Effector CD8-positive, alpha-beta T cell (primary cell): ENCODE measurements at regions not wholly inside any gene's neighbourhood (a gene's known extent, or its start where the extent isn't known, plus 50 kb on each side); places are given as distances from the start of the nearest gene placed in this dataset.
"Not testable (repeated sequence)": the region's sequence is repeated elsewhere in the genome, so short reads cannot be mapped to it uniquely, and the experiment has no call there.

ENCODE experiments used
- DNase-seq: peaks from one replicate; lab custom pipeline; 2025; lab: John Stamatoyannopoulos, UW

DNA sequence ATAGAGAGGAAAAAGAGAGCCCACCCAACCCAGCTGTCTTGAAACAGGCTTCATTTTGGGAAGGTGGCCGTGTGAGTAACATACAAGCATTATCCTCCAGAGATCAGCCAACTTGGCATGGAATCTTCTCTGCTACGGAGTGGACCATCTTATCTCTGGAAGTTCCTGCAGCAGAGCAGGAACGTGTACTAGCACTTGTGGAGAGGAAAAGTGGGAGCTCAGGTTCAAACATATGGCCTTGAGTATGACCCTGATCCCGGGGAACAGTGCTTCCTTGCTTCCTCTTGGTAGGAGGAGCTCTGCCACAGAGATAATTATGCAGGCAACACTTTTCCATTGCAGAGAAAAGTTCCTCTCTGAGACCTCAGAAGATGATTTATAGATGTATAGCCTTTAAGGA lies 490.4 kb upstream of the ACO1 start:
- no peak for DNase-seq

DNA sequence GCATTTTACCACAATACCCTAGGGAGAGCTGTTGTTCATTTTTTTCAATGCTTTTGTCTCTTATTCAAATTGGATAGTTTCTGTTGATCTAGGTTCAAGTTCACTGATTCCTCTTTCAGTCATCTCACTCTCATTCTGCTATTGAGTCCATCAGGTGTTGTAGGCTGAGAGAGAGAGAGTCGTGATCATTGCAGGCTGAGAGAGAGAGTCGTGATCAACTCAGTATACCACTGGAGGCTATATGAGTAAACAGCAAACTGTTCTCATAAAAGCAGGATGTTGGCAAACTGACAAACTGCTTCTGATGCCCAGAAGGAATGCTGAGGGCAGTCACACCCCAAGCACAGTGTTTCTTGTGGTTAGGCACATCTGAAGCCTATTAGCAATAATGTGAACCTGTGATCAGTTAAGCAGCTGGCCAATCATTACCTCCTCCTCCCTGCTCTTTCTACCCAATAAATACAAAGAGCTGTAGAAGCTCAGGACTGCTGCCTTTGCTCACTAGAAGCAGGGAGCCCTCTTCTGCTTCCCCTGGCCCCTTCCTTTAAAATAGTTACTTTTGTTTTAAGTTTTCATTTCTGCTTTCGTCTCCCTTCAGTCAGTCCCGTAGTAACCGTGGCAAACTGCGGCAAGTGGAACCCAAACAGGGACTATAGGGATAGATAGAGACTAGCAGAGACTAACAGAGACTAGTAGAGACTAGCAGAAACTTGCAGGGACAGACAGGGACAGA lies 476.1 kb upstream of the ACO1 start:
- DNase-seq, result no peak

- no peak for DNase-seq
Measured at GRCh38 chr9:31908891-31909480, 475.5 kb upstream of the ACO1 start.

- no peak for DNase-seq
Measured at GRCh38 chr9:31912636-31913035, 471.8 kb upstream of the ACO1 start.

- no peak for DNase-seq
Measured at GRCh38 chr9:31916591-31917241, 467.7 kb upstream of the ACO1 start.

DNA sequence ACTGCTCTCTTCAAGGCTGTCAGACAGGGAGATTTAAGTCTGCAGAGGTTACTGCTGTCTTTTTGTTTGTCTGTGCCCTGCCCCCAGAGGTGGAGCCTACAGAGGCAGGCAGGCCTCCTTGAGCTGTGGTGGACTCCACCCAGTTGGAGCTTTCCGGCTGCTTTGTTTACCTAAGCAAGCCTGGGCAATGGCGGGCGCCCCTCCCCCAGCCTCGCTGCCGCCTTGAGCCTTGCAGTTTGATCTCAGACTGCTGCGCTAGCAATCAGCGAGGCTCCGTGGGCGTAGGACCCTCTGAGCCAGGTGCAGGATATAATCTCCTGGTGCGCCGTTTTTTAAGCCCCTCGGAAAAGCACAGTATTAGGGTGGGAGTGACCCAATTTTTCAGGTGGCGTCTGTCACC lies 446.7 kb upstream of the ACO1 start:
- not testable (repeated sequence) for DNase-seq

DNA sequence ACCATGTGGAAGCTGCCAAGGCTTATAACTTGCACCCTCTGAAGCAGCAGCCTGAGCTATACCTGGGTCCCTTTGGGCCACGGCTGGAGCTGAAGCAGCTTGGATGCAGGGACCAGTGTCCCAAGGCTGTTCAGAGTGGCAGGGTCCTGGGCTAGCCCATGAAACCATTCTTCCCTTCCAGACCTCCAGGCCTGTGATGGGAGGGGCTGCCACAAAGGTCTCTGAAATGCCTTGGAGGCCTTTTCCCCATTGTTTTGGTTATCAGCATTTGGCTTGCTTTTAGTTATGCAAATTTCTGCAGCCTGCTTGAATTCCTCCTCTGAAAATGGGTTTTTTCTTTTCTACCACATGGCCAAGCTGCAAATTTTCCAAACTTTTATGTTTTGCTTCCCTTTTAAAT lies 433.7 kb upstream of the ACO1 start:
- DNase-seq, result no peak

GRCh38 chr9:31958572-31958971 lies 425.9 kb upstream of the ACO1 start:
- DNase-seq, result no peak

DNA sequence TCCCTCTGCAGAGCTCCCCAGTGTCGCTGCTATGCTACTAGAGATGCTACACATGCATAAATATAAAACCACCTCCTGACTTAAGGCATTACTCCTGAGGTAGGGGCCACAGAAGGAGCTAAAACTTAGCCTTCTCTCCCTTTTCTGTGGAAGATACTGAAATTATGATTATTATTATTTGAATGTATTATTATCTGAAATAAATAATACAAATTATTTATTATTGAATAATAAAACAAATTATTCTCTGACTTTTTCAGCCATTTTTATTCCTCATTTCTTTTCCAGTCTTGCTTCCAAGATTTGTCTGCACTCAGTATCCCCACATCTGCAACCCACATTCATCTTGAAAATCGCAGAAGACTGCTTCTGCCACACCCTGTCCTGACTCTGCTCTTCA lies 414.9 kb upstream of the ACO1 start:
- no peak for DNase-seq

GRCh38 chr9:31983895-31984294 lies 400.5 kb upstream of the ACO1 start:
- DNase-seq, result no peak

DNA sequence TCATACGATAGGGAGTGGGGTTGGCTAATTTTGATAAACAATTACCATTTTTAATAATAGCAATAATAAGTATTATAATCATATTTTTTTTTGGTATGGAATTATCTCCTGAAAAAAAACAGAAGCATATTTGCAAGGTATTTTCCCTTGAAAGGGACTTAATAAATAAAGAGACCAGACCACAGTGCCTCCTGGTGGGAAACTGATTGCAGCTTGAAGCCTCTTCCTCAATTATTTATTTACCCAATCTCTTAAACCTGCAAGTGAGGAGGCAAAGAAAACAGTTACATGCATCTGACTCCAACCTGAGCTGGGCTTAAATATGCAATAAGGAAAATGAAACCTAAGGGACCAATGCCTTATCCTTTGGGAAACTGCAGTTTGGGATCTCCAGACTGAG lies 388.1 kb upstream of the ACO1 start:
- DNase-seq, result no peak

DNA sequence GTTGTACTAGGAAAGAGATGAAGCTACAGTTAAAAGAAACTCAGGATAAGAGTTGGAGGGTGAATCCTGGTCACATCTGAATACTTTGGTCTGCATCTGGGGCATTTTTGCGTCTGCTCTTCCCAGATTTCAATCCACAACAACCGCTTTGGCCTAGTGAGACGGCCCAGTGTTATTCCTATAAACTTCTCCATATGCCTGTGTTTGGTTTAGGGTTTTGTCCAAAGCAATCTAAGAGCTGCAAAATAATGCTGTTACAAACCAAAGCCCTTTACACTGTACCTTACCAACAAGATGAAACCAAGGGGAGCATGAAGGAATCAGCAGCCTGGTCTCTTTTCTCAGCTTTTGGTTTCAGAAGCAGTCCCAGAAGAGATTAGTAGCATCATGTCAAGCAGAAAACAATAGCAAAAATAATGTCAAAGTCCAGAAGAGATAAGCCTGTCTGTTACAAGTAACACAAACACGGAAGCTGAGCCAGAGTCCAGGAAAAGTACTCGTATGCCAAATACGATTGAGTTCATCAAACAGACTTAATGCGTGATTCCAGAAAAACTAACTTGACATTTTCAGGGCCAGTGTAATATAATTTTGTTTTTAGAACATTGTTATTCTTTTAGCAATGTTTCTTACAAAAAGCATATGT lies 379.9 kb upstream of the ACO1 start:
- DNase-seq, result no peak

- DNase-seq, result no peak
Measured at GRCh38 chr9:32010322-32010721, 374.1 kb upstream of the ACO1 start.

DNA sequence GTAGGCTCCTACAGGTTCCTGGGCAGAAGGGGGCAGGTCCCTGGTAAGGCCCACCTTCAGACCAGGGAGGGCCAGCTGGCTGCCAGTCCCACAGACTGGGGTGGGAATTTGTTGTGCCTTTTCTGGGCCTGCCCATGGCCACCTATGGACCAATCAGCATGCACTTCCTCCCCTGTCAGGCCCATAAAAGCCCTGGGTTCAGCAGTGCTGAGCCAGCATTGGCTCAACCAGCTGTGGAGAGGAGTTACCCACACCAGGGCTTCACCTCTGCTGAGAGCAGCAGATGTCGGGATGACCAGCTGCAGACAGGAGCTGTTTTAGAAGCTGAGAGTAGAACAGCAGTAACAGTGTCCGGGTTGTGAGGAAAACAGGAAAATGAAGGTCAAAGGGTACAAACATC lies 373.4 kb upstream of the ACO1 start:
- no peak for DNase-seq

- no peak for DNase-seq
Measured at GRCh38 chr9:32015795-32016194, 368.6 kb upstream of the ACO1 start.

DNA sequence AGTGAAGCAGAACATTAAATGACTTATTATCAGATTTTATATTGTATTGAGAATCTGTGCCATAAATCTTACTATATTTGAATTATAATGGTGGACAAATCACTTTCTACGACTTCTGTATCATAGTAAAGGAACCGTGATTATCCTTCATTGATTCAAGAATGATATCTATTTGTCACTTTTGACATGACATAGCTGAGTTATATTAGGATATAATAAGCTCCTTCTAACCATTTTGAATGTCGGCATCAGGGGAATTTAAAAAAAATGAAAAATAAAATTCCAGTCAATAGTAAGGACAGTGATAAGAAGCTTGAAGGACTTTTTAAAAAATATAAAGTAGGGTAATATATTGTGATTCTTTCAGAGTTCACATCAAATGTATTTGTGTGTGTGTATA lies 338.9 kb upstream of the ACO1 start:
- no peak for DNase-seq

DNA sequence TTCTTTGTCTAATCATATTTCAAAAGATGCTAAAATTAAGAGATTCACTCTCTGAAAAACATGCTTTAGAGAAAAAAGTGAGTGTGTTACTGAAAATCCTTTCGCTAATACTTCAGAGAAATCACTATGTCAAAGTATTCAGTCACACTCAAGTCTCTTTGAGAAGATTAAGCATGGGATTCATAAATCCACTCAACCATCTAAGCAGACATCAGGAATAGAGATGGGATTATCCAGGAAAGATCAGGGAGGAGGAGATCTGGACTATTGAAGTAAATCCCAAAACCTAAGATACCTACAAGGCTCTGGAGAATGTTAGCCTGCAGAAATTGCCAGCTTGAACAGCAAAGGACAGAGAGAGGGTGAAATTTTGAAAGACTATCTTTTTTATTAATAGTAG lies 317.2 kb upstream of the ACO1 start:
- no peak for DNase-seq

DNA sequence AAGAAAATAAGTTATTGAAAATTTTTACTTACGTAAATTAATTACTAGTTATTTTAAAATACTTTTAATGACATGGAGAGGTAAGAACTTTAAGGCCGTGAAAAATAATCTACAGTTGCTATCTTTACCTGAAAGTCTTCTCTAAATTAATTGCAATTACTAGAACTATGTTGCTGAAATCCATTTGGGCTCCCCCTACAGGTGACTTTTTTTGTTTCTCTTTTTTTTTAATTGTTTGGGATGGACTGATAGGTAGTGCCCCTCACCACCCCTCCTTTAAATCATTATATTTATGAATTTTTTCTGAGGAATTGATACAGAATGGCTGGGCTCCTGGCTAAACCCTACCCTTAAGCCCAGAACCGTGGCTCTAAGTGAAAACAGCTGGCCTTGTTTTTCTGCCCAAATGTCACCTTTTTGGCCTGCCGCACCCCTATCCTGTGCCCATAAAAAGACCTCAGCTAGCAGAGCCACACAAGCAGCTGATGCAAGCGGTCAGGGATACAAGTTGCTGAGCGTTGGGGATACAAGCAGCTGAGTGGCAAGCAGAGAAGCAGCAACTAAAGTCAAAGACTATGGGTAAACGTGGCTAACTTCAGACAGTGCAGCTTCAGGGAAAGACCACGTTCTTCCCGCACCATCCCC lies 315.2 kb upstream of the ACO1 start:
- no peak for DNase-seq

GRCh38 chr9:32069969-32070368 lies 314.5 kb upstream of the ACO1 start:
- DNase-seq, result no peak

DNA sequence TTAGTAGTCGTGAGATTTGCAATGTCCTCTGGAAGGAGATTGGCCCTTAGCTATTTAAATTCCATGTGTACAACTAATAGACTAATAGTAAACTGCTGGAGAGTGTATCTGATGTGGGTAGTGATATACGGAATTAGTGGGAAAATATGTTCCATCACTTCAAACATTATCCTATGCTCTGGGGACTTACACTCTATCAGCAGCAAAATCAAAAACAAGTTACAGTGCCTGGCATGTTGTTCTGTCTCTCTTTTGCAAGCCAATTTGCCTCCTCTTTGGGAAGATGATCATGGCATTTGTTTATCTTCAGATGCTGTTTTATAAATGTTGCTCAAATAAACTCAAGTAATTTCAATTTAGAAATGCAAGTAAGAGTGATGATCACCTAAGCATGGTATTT lies 311.9 kb upstream of the ACO1 start:
- DNase-seq, result no peak

DNA sequence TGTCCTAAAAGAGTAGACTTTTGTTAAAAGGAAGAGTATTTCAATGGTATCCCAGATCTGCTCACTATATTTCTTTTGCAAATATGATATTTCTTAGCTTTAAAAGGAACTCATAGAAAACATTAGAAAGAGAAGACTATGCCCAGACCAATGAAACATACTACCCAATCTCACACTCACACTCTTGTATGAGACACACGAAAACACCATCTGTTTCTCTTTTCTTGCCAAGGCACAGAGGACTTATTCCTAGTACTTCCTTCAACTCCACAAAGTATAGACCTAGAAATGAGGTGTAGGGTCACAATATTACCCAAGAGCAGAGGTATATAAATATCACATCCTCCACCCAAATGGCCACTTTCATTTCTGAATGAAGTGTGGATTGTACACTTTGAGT lies 292.4 kb upstream of the ACO1 start:
- no peak for DNase-seq

- no peak for DNase-seq
Measured at GRCh38 chr9:32117291-32117690, 267.2 kb upstream of the ACO1 start.

- no peak for DNase-seq
Measured at GRCh38 chr9:32128546-32128945, 255.9 kb upstream of the ACO1 start.
